Mucosa of descending colon (tissue), 3 donors: ENCODE measurements at regions not wholly inside any gene's neighbourhood (a gene's known extent, or its start where the extent isn't known, plus 50 kb on each side); places are given as distances from the start of the nearest gene placed in this dataset.

ENCODE experiments used
- ATAC-seq: fragments of 200-7000 bp; cut with Tn5 transposase; one replicate; pipeline ENCODE4 v1.9.1; 2020; ENCODE audit warnings: mild to moderate bottlenecking, moderate library complexity
- DNase-seq, 3 donors: peaks; one replicate each; pipeline ENCODE4 v3.0.0-alpha.2; 2020
- H3K36me3 ChIP-seq: fragments of 200-600 bp; one replicate; pipeline ENCODE4 v1.8.0; 2021; ENCODE audit warnings: low read depth, mild to moderate bottlenecking
- H3K4me1 ChIP-seq: fragments of 200-600 bp; one replicate; pipeline ENCODE4 v1.8.0; 2021; ENCODE audit warnings: low read depth, mild to moderate bottlenecking
- H3K4me3 ChIP-seq: fragments of 200-600 bp; one replicate; pipeline ENCODE4 v1.8.0; 2021; ENCODE audit warnings: mild to moderate bottlenecking
- H3K9me3 ChIP-seq: fragments of 200-600 bp; one replicate; pipeline ENCODE4 v1.8.0; 2021; ENCODE audit warnings: mild to moderate bottlenecking
- intact Hi-C, 2 donors: fragments of 100-400 bp; cut with DNase I in 1 of 2; cut with micrococcal nuclease in 1 of 2; formaldehyde crosslinking; loops; one replicate each; pipeline versions ENCODE4 v1.11.0 to v1.11.1; 2022; cut with DNase I, micrococcal nuclease
- TF ChIP-seq, protein P1 (sequence below): fragments of 200-600 bp; IDR thresholded peaks from one replicate; pipeline ENCODE4 v1.8.0; 2022; ENCODE audit warnings: antibody characterized with exemption, mild to moderate bottlenecking
- donor health status: DM: no; HTN: no; CAD: no; lungs with moderate emphysema.
- donor health status: DM: no; HTN: no; CAD: no.
- donor health status: DM: no; HTN: yes; CAD: no.

DNA sequence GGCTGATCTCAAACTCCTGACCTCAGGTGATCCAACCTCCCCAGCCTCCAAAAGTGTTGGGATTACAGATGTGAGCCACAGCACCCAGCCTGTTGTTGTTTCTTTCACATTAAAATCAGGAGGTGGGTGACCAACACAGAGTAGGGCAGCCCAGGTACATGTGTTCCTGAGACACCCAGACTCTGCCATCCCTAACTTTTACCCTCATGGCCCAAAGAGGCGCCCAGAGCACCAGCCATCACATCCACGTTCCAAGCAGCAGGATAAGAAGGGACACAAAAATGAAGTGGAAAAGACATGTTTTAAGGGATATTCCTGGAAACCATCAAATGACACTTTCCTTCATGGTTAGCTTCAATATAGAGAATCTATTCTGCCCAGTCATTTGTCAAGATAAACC lies 159.6 kb upstream of the KLF6 start:
- peaks cover 12% of the 10 kb centered on the region for H3K4me1 ChIP-seq
- TF ChIP-seq, protein P1, sequence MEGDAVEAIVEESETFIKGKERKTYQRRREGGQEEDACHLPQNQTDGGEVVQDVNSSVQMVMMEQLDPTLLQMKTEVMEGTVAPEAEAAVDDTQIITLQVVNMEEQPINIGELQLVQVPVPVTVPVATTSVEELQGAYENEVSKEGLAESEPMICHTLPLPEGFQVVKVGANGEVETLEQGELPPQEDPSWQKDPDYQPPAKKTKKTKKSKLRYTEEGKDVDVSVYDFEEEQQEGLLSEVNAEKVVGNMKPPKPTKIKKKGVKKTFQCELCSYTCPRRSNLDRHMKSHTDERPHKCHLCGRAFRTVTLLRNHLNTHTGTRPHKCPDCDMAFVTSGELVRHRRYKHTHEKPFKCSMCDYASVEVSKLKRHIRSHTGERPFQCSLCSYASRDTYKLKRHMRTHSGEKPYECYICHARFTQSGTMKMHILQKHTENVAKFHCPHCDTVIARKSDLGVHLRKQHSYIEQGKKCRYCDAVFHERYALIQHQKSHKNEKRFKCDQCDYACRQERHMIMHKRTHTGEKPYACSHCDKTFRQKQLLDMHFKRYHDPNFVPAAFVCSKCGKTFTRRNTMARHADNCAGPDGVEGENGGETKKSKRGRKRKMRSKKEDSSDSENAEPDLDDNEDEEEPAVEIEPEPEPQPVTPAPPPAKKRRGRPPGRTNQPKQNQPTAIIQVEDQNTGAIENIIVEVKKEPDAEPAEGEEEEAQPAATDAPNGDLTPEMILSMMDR, result no peak
- H3K4me3 ChIP-seq, result no peak overlapping the region
- DNase-seq (no peak), ATAC-seq (no peak)
- no peaks in the 10 kb centered on the region for H3K9me3 ChIP-seq
- intact Hi-C loops, result no loop called here
- H3K36me3 ChIP-seq, result no peaks in the 10 kb centered on the region

- intact Hi-C loops, result no loop called here
- no peaks in the 10 kb centered on the region for H3K36me3 ChIP-seq
- peaks cover 12% of the 10 kb centered on the region for H3K4me1 ChIP-seq
- ATAC-seq (no peak), DNase-seq (no peak)
- H3K9me3 ChIP-seq, result no peaks in the 10 kb centered on the region
- TF ChIP-seq, protein P1, result no peak
- H3K4me3 ChIP-seq, result no peak overlapping the region
Observed at GRCh38 chr10:3943695-3944257, 158.8 kb upstream of the KLF6 start.

DNA sequence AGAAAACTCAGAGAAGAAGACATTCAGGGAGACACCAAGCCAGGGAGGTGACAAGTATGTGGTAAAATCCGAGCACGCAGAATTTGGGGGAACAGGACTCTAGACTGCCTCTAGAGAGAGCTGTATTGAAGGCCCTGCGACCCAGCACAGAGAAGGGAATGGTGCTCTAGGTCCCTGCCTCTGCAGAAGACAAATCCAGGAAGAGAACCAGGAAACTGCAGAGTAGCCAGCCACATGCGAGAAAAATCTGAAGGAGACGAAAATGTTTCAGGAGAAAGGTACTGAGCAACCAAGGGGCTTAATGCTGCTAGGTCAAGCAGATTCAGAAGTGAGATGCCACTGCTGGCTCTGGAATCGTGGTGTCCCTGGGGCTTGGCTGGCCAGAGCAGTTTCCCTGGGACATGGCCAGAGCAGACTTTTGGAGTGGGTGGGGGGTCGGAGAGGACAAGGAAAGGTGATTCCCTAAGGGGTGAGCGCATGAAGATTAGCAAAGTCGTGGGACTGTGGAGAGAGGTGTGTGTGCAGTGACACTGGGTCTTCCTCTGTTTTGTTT lies 158.0 kb upstream of the KLF6 start:
- ATAC-seq, result no peak

GRCh38 chr10:3941676-3942075 lies 156.7 kb upstream of the KLF6 start:
- Histone ChIP-seq H3K36me3 (no peaks in the 10 kb centered on the region), H3K4me3 (no peak overlapping the region), H3K4me1 (peaks cover 12% of the 10 kb centered on the region), H3K9me3 (no peaks in the 10 kb centered on the region)
- DNase-seq (no peak), ATAC-seq (no peak)
- intact Hi-C loops, result no loop called here
- TF ChIP-seq, protein P1, result no peak

More for the DNA sequence above, 158.0 kb upstream of the KLF6 start:
- no peak overlapping the region for H3K4me3 ChIP-seq
- peaks cover 12% of the 10 kb centered on the region for H3K4me1 ChIP-seq
- DNase-seq, result no peak
- H3K9me3 ChIP-seq, result no peaks in the 10 kb centered on the region
- no peaks in the 10 kb centered on the region for H3K36me3 ChIP-seq
- intact Hi-C loops, result no loop called here
- TF ChIP-seq, protein P1, result no peak

DNA sequence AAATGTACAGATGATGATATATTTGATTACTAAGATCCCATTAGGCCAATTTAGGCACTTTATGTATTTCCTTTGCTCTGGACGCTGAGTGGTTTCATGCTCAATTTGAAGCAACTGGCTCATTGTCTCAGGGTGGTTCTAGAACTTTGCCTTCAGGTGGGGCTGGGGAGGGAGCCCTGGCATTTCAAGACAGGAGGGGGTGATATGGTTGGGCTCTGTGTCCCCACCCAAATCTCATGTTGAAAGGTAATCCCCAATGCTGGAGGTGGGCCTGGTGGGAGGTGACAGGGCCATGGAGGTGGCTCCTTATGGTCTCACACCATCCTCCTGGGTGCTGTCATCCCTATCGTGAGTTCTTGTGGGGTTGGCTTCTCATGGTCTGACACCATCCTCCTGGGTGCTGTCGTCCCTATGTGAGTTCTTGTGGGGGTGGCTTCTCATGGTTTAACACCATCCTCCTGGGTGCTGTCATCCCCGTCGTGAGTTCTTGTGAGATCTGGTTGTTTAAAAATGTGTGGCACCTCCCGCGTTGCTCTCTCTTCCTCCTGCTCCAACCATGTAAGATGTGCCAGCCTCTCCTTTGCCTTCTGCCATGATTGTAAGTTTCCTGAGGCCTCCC lies 151.5 kb upstream of the KLF6 start:
- Histone ChIP-seq H3K4me3 (no peak overlapping the region), H3K9me3 (no peaks in the 10 kb centered on the region), H3K4me1 (peaks cover 17% of the 10 kb centered on the region), H3K36me3 (no peaks in the 10 kb centered on the region)
- ATAC-seq, result peak; percentile 71
- TF ChIP-seq, protein P1, result no peak
- peak in 2 of 3 donors; percentile 53 to 59 for DNase-seq
- intact Hi-C loops, result no loop called here
